CD4-positive, alpha-beta T cell (primary cell): ENCODE measurements at regions not wholly inside any gene's neighbourhood (a gene's known extent, or its start where the extent isn't known, plus 50 kb on each side); places are given as distances from the start of the nearest gene placed in this dataset.

Source experiments
- ATAC-seq: fragments of 200-7000 bp; cut with Tn5 transposase; one replicate; pipeline ENCODE4 v1.10.0; 2022; ENCODE audit warnings: mild to moderate bottlenecking; ENCODE audit not compliant: poor library complexity
- CTCF ChIA-PET: fragments of 350-600 bp; sonication (Branson Sonifier 250); formaldehyde crosslinking; loops from one replicate; lab custom pipeline; 2021; ENCODE audit warnings: antibody characterized with exemption, inconsistent platforms; lab: Charles Lee
- POLR2A ChIA-PET: fragments of 350-600 bp; sonication (Branson Sonifier 250); formaldehyde crosslinking; loops from one replicate; lab custom pipeline; 2021; ENCODE audit warnings: antibody characterized with exemption, inconsistent platforms; lab: Charles Lee
- DNase-seq, 14 experiments: peaks; one replicate each; pipeline ENCODE4 v3.0.0-alpha.2; 2013 to 2020; ENCODE audit warnings: mixed read lengths in 2 of 14
- H3K27ac ChIP-seq, 2 donors: one replicate each; pipeline versions ENCODE4 v1.5.1 to v1.7.0; 2013; ENCODE audit warnings: low read length in 2 of 2, low read depth in 1 of 2, mild to moderate bottlenecking in 1 of 2
- H3K27me3 ChIP-seq, 2 experiments: 1 replicate in 1 of 2; 2 replicates in 1 of 2; pipeline versions ENCODE4 v1.6.1 to v1.7.0; 2013; ENCODE audit warnings: low read length in 2 of 2, control low read depth in 1 of 2, mild to moderate bottlenecking in 1 of 2, moderate library complexity in 1 of 2; ENCODE audit not compliant: insufficient read depth in 2 of 2, control insufficient read depth in 1 of 2
- H3K36me3 ChIP-seq: one replicate; pipeline ENCODE4 v1.6.1; 2013; ENCODE audit warnings: low read length, control low read depth; ENCODE audit not compliant: insufficient read depth
- H3K4me1 ChIP-seq: one replicate; pipeline ENCODE4 v1.6.1; 2013; ENCODE audit warnings: low read length, control low read depth; ENCODE audit not compliant: insufficient read depth
- H3K4me3 ChIP-seq: one replicate; pipeline ENCODE4 v1.5.1; 2013; ENCODE audit warnings: mild to moderate bottlenecking, low read length, moderate library complexity
- H3K9me3 ChIP-seq, 2 experiments: 1 replicate in 1 of 2; 2 replicates in 1 of 2; pipeline versions ENCODE4 v1.6.1 to v1.7.0; 2013; ENCODE audit warnings: low read length in 2 of 2, mild to moderate bottlenecking in 2 of 2, control low read depth in 1 of 2, moderate library complexity in 1 of 2; ENCODE audit not compliant: control insufficient read depth in 1 of 2, insufficient read depth in 1 of 2
- H3K27ac Mint-ChIP-seq: one replicate; pipeline ENCODE4 v1.8.0; 2020; ENCODE audit warnings: mixed read lengths
- H3K27me3 Mint-ChIP-seq: one replicate; pipeline ENCODE4 v1.8.0; 2021; ENCODE audit warnings: mixed read lengths
- H3K36me3 Mint-ChIP-seq: one replicate; pipeline ENCODE4 v1.8.0; 2021; ENCODE audit warnings: low read depth, mixed read lengths
- H3K4me1 Mint-ChIP-seq: one replicate; pipeline ENCODE4 v1.8.0; 2021; ENCODE audit warnings: low read depth, mixed read lengths
- H3K4me3 Mint-ChIP-seq: one replicate; pipeline ENCODE4 v1.8.0; 2020; ENCODE audit warnings: mild to moderate bottlenecking, mixed read lengths
- H3K9me3 Mint-ChIP-seq: one replicate; pipeline ENCODE4 v1.8.0; 2020; ENCODE audit warnings: mixed read lengths
- intact Hi-C, 2 experiments: fragments of 100-400 bp; cut with DNase I in 1 of 2; cut with micrococcal nuclease in 1 of 2; formaldehyde crosslinking; loops; one replicate each; pipeline versions ENCODE4 v1.15.1 to v1.9.0; 2023 to 2025; cut with DNase I, micrococcal nuclease
- TF ChIP-seq, protein P1 (sequence below): fragments of 200-600 bp; IDR thresholded peaks from one replicate; pipeline ENCODE4 v1.8.0; 2022; ENCODE audit warnings: antibody characterized with exemption, mild to moderate bottlenecking

DNA sequence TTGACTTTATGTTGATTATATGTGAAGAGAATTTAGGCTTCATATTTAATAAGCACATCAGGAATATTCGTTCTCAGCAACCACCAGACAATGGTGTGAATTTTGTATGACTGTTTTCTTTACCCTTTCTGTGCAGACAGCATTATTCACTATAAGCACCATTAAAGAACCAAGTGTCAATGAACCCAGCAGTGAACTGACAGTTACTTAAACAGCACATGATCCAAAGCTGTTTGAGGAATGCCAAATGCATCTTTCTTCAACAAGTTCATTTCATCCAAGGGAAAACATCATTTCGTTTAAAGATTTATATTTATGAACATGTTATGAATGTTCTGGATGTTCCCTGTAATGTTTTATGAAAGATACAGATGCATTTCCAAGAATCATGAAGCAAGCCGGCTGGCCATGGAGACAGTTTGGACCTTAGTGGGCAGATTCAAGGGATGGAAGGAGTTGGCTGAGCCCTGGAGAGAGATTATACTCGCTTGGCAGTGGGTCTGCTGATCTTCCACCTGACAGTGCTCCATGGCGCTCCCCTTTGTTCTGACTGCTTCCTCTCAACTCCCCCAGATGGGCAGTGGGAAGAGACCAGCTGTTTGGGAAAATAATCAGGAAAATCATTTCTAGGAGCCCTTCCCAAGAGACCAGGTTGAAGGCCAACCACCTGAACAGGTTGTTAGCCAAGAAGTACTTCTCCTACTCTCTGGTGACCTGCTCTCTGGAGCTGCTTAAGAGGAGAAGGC is 326.0 kb upstream of the RSPO3 start:
- intact Hi-C loops: no loop called here
- Mint-ChIP-seq H3K27ac (no peak overlapping the region), H3K27me3 (no peaks in the 10 kb centered on the region), H3K9me3 (no peaks in the 10 kb centered on the region), H3K36me3 (no peaks in the 10 kb centered on the region), H3K4me1 (no peaks in the 10 kb centered on the region), H3K4me3 (no peak overlapping the region)
- Histone ChIP-seq H3K36me3 (no peaks in the 10 kb centered on the region), H3K4me3 (no peak overlapping the region), H3K27ac (no peak overlapping the region), H3K4me1 (no peaks in the 10 kb centered on the region), H3K27me3 (no peaks in the 10 kb centered on the region), H3K9me3 (peaks cover 0 to 2% of the 10 kb centered on the region in 2 experiments)
- DNase-seq: no peak
- CTCF ChIA-PET: no interaction called here
- no peak for ATAC-seq
- TF ChIP-seq, protein P1, sequence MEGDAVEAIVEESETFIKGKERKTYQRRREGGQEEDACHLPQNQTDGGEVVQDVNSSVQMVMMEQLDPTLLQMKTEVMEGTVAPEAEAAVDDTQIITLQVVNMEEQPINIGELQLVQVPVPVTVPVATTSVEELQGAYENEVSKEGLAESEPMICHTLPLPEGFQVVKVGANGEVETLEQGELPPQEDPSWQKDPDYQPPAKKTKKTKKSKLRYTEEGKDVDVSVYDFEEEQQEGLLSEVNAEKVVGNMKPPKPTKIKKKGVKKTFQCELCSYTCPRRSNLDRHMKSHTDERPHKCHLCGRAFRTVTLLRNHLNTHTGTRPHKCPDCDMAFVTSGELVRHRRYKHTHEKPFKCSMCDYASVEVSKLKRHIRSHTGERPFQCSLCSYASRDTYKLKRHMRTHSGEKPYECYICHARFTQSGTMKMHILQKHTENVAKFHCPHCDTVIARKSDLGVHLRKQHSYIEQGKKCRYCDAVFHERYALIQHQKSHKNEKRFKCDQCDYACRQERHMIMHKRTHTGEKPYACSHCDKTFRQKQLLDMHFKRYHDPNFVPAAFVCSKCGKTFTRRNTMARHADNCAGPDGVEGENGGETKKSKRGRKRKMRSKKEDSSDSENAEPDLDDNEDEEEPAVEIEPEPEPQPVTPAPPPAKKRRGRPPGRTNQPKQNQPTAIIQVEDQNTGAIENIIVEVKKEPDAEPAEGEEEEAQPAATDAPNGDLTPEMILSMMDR: no peak
- POLR2A ChIA-PET: no interaction called here

DNA sequence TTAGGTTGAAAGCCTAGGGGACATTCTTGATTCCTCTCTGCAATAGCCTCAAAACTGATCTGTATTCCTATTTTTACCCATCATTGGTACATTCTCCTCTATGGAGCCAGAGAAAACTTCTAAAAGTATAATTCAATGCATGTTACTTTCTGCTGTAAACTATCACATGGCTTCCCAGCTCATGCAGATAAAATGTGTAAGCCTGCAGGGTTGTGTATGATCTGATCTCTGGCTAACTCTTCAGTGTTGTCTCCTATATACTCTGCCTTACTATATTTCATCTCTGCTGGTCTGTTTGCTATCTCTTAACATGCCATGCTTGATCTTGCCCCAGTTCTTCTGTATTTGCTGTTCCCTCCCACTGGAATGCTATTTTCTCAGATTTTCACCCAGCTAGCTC is 323.3 kb upstream of the RSPO3 start:
- POLR2A ChIA-PET: no interaction called here
- Mint-ChIP-seq H3K4me1 (no peaks in the 10 kb centered on the region), H3K36me3 (no peaks in the 10 kb centered on the region), H3K27me3 (no peaks in the 10 kb centered on the region), H3K4me3 (no peak overlapping the region), H3K9me3 (no peaks in the 10 kb centered on the region), H3K27ac (no peak overlapping the region)
- TF ChIP-seq, protein P1: no peak
- intact Hi-C loops: no loop called here
- H3K27me3 ChIP-seq: no peaks in the 10 kb centered on the region
- no peak overlapping the region for H3K27ac ChIP-seq
- H3K4me3 ChIP-seq: no peak overlapping the region
- H3K36me3 ChIP-seq: no peaks in the 10 kb centered on the region
- H3K4me1 ChIP-seq: no peaks in the 10 kb centered on the region
- peaks cover 0 to 3% of the 10 kb centered on the region in 2 experiments for H3K9me3 ChIP-seq
- ATAC-seq: no peak
- CTCF ChIA-PET: no interaction called here
- DNase-seq: no peak

- TF ChIP-seq, protein P1: no peak
- intact Hi-C loops: no loop called here
- CTCF ChIA-PET: no interaction called here
Measured at GRCh38 chr6:126797981-126798380, 320.5 kb upstream of the RSPO3 start.

More at GRCh38 chr6:126797981-126798380, 320.5 kb upstream of the RSPO3 start:
- Mint-ChIP-seq H3K27ac (no peak overlapping the region), H3K4me3 (no peak overlapping the region), H3K27me3 (no peaks in the 10 kb centered on the region), H3K9me3 (no peaks in the 10 kb centered on the region), H3K36me3 (no peaks in the 10 kb centered on the region), H3K4me1 (no peaks in the 10 kb centered on the region)
- no peaks in the 10 kb centered on the region for H3K4me1 ChIP-seq
- no peak for ATAC-seq
- H3K9me3 ChIP-seq: peaks cover 0 to 3% of the 10 kb centered on the region in 2 experiments
- H3K27me3 ChIP-seq: no peaks in the 10 kb centered on the region
- no peak overlapping the region for H3K27ac ChIP-seq
- no peaks in the 10 kb centered on the region for H3K36me3 ChIP-seq
- H3K4me3 ChIP-seq: no peak overlapping the region
- DNase-seq: no peak
- POLR2A ChIA-PET: no interaction called here
